Small intestine (tissue), 7 donors: ENCODE measurements at regions not wholly inside any gene's neighbourhood (a gene's known extent, or its start where the extent isn't known, plus 50 kb on each side); places are given as distances from the start of the nearest gene placed in this dataset.

Experiments
- DNase-seq, 2 donors: peaks; one replicate each; pipeline versions ENCODE4 v3.0.0 to v3.0.0-alpha.2; 2013
- FAIRE-seq: peaks from 2 replicates; lab custom pipeline; 2012; peaks lifted over from hg19 to GRCh38; lab: Jason Lieb, UNC
- H3K27ac ChIP-seq, 3 donors: one replicate each; pipeline ENCODE4 v1.5.1; 2013; ENCODE audit warnings: low read length in 2 of 3, mild to moderate bottlenecking in 2 of 3, control low read depth in 1 of 3, inconsistent platforms in 1 of 3, low read depth in 1 of 3, moderate library complexity in 1 of 3
- H3K27me3 ChIP-seq, 3 donors: one replicate each; pipeline ENCODE4 v1.6.1; 2013; ENCODE audit warnings: low read length in 3 of 3, inconsistent platforms in 1 of 3; ENCODE audit not compliant: control insufficient read depth in 3 of 3, insufficient read depth in 3 of 3
- H3K36me3 ChIP-seq, 3 donors: one replicate each; pipeline ENCODE4 v1.6.1; 2013; ENCODE audit warnings: low read length in 3 of 3, inconsistent platforms in 1 of 3, low read depth in 1 of 3, mild to moderate bottlenecking in 1 of 3, moderate library complexity in 1 of 3; ENCODE audit not compliant: control insufficient read depth in 3 of 3, insufficient read depth in 2 of 3
- H3K4me1 ChIP-seq, 3 donors: one replicate each; pipeline ENCODE4 v1.6.1; 2013; ENCODE audit warnings: low read length in 2 of 3, inconsistent platforms in 1 of 3, low read depth in 1 of 3, mild to moderate bottlenecking in 1 of 3, moderate library complexity in 1 of 3; ENCODE audit not compliant: control insufficient read depth in 3 of 3, insufficient read depth in 2 of 3
- H3K4me3 ChIP-seq, 3 donors: one replicate each; pipeline ENCODE4 v1.5.1; 2013; ENCODE audit warnings: low read length in 3 of 3, control low read depth in 1 of 3, inconsistent platforms in 1 of 3, low read depth in 1 of 3, mild to moderate bottlenecking in 1 of 3, moderate library complexity in 1 of 3
- H3K9me3 ChIP-seq, 2 donors: one replicate each; pipeline ENCODE4 v1.6.1; 2013; ENCODE audit warnings: low read depth in 1 of 2, low read length in 1 of 2; ENCODE audit not compliant: control insufficient read depth in 2 of 2, insufficient read depth in 1 of 2
- WGBS, 3 donors: extraction: QIAGEN DNeasy Blood & Tissue Kit; methylation state at CpG; one replicate each; pipeline ENCODE4 v1.1.7; 2013; 5-methylcytosine and 5-hydroxymethylcytosine counted together
- donor health status: healthy with polysubstance abuse.
- donor health status: control.
- donor health status: control.
- donor health status: Bipolar disorder and iron deficiency.
- donor health status: healthy.

DNA sequence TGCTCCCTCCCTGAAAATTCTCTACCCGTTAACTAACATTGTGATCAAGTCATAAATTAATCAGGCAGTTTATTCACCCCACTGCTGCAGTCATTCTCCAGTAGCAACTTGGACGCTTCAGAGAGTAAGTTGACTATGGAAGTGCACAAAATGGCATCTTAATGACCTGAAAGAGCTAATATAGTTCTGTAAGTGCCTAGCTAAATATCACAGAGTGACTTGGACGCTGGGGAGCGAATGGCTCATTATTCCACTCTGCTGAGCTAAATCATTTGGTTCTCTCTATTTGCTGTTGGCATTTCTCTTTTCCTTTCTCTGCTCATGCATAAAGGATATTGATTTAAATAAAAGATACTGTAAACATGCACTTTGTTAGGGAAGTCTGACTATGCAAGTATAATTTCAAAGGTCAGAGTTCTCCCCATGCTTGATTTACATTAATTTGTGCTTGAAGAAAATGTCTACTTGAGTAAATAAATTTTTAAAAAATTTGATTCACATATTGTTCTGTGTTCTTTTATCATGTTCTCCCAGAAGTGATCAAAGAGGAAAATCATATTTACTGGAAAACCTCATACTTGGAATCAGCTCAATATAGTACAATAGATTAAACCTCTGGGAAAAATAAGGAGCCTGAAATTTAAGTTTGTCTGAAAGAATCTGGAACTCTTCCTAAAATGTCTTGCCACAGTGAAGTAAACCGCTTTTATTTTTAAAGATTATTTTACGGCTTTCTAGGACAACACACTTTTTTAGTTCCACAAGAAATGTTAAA lies 169.5 kb upstream of the HAPLN1 start:
- DNase-seq (peak in 1 of 2 donors; percentile 6), FAIRE-seq (no peak)
- 76 to 79% (median 78%) methylated on average over 6 of the region's 6 CpGs for WGBS, 3 donors
- Histone ChIP-seq H3K4me1 (no peaks in the 10 kb centered on the region), H3K4me3 (no peak overlapping the region), H3K27me3 (no peaks in the 10 kb centered on the region), H3K9me3 (no peaks in the 10 kb centered on the region), H3K36me3 (no peaks in the 10 kb centered on the region), H3K27ac (no peak overlapping the region)

DNA sequence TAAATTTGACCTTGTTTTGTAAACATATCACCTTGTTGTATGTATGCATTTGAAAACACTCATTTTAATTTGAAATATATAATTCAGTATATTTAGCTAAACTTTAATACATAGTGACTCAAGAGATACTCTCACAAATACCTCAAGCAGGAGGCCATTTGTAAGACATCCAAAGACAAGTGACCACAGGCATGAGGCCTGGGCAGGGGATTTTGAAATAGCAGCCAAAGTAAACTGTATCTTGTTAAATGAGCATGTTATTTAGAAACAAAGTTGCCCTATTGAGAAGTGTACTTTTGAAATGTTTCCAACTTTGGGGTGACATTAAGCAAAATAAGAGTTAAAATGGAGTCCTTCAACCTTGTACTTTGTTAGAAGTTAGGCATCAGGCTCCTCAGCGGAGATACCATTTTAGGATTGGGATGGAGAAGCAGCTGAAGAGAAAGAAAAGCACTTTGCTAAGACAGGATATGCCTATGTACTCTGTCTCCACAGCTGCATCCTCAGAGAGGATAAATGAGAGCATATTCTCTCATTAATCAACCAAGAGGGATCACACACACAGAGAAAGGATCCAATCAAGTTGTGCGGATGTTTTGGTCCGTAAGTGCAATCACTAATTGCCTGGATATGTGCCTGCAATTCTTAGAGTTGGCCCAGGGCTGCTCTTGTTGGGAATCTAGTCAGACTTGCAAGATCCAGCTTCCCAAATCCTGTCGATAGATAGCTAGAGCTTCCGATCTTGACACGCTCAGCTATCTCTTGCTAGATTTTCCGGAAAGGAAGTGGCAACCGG lies 157.5 kb upstream of the HAPLN1 start:
- H3K4me3 ChIP-seq = no peak overlapping the region
- peak in 1 of 2 donors; percentile 4 for DNase-seq
- no peaks in the 10 kb centered on the region for H3K4me1 ChIP-seq
- H3K27ac ChIP-seq = no peak overlapping the region
- 64 to 87% (median 85%) methylated on average over 8 of the region's 8 CpGs for WGBS, 3 donors
- FAIRE-seq = no peak
- no peaks in the 10 kb centered on the region for H3K36me3 ChIP-seq
- no peaks in the 10 kb centered on the region for H3K9me3 ChIP-seq
- no peaks in the 10 kb centered on the region for H3K27me3 ChIP-seq

DNA sequence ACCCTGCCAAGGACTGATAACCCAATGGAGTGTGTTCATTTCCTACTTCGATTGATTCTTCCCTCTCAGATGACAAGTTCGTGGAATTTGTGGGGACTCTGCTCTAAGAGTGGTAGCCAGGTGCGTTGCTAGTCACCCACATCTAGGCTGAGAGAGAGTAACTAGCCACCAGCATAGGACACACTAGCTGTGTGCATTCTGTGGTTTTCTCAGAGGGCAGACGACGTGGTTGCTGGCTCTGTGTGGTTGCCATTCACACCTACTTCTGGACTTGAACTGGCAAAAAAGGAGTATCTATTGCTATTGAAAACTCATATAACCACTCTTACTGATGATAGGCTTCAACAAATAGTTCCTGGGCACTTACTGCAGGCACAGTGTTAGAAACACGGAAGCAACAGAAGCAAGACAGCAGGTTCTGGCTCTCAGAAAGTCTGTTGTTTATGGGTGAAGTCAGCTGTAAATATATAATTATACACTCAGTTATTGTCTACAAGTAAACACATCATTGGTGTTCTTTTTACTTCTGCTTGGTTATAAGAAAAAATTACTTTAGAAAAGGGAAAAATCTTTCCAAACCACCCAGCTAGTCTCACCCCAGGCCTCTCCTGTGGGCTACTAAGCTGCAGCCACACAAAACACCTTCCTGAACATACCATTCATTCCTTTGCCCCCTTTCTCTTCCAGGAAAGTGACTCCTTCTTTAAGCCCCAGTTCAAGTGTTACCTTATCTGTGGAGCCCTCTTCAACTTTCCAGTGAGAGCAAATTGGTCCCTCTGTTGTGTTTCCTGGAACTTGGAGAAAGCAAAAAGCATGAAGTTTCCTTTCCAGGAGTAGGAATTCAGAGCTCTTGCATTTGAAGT lies 151.1 kb upstream of the HAPLN1 start:
- no peaks in the 10 kb centered on the region for H3K27me3 ChIP-seq
- H3K36me3 ChIP-seq = no peaks in the 10 kb centered on the region
- FAIRE-seq (no peak), DNase-seq (no peak)
- 82 to 83% (median 82%) methylated on average over 6 of the region's 6 CpGs for WGBS, 3 donors
- no peaks in the 10 kb centered on the region for H3K4me1 ChIP-seq
- no peaks in the 10 kb centered on the region for H3K9me3 ChIP-seq
- no peak overlapping the region for H3K4me3 ChIP-seq
- H3K27ac ChIP-seq = no peak overlapping the region

DNA sequence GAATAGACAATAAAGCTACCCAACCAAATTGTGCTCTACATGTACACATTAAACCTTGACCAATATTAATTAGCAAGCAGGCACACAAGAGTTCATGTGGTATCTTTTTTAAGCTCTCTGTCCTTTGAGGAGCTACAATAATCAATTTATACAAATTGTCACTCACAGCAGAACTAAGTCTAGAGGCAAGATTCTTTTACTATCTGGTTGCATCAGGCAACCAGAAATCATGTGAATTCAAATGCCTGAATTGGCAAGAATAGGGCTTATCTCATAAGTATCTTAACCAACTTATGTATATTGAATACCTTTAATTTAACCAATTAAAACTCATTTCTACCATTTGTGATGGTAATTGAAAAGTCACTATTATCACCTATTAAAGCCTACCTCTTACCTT lies 145.5 kb upstream of the HAPLN1 start:
- FAIRE-seq (no peak), DNase-seq (no peak)
- Histone ChIP-seq H3K4me1 (no peaks in the 10 kb centered on the region), H3K27me3 (no peaks in the 10 kb centered on the region), H3K4me3 (no peak overlapping the region), H3K36me3 (no peaks in the 10 kb centered on the region), H3K27ac (no peak overlapping the region), H3K9me3 (no peaks in the 10 kb centered on the region)

DNA sequence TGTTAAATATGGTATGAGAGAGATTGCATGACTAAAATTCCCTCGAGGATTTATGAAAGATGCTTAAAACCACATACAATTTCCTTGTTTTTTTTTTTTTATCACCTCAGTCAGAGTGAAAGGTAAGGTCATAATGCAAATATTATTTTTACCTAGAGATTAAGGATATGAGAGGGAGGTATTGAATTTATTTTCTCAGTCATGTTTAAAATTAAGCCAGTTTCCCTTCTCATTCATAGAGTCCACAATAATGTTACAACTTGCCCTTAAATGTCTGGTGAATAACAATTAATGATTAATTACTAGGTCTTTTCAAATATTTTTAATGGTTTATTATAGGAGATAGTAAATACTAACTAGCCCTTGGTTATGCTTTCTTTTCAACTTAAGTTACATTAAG lies 144.9 kb upstream of the HAPLN1 start:
- no peak for FAIRE-seq
- Histone ChIP-seq H3K9me3 (no peaks in the 10 kb centered on the region), H3K4me3 (no peak overlapping the region), H3K27ac (no peak overlapping the region), H3K36me3 (no peaks in the 10 kb centered on the region), H3K4me1 (no peaks in the 10 kb centered on the region), H3K27me3 (no peaks in the 10 kb centered on the region)
- 36 to 75% (median 48%) methylated on average over 1 of the region's 1 CpG for WGBS, 3 donors
- DNase-seq = no peak

DNA sequence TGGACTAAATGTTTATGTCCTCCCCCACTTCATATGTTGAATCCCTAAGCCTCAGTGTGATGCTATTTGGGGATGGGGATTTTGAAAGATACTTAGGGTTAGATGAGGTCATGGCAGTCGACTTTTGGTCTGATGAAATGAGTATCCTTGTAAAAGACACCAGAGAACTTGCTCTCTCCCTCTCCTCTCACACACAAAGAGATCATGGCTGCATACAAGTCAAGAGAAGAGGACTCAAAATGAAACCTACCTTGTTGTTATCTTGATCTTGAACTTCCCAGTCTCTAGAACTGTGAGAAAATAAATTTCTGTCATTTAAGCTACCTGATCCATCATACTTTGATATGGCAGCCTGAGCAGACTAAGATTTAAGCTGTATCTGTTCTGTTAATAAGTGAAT lies 144.0 kb upstream of the HAPLN1 start:
- H3K4me1 ChIP-seq = no peaks in the 10 kb centered on the region
- no peaks in the 10 kb centered on the region for H3K27me3 ChIP-seq
- no peaks in the 10 kb centered on the region for H3K36me3 ChIP-seq
- H3K27ac ChIP-seq = no peak overlapping the region
- FAIRE-seq (no peak), DNase-seq (no peak)
- 43 to 59% (median 44%) methylated on average over 1 of the region's 1 CpG for WGBS, 3 donors
- H3K9me3 ChIP-seq = no peaks in the 10 kb centered on the region
- no peak overlapping the region for H3K4me3 ChIP-seq

DNA sequence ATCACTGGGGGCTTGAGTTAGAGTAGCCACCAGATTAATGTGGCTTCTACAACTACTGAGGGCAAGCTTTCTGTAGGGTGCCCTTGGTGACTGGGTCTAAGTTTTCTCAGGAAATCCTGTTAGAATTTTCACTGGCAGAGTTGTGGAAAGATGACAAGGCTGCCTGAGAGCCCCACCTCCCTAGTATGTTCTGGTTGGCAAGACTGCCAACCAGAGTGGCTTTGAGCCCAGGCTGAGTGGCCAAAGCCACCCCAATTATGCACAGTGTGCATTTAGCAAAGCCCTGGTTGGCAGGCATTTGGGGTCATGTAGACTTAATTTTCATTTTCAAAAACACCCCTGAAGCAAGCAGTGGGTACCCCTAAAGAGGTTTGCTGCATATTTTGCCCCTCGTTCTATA lies 136.7 kb upstream of the HAPLN1 start:
- no peak for DNase-seq
- WGBS, 3 donors = 79 to 86% (median 86%) methylated on average over 1 of the region's 1 CpG
- Histone ChIP-seq H3K27ac (no peak overlapping the region), H3K27me3 (no peaks in the 10 kb centered on the region), H3K36me3 (no peaks in the 10 kb centered on the region), H3K4me1 (no peaks in the 10 kb centered on the region), H3K4me3 (no peak overlapping the region), H3K9me3 (no peaks in the 10 kb centered on the region)
- no peak for FAIRE-seq

DNA sequence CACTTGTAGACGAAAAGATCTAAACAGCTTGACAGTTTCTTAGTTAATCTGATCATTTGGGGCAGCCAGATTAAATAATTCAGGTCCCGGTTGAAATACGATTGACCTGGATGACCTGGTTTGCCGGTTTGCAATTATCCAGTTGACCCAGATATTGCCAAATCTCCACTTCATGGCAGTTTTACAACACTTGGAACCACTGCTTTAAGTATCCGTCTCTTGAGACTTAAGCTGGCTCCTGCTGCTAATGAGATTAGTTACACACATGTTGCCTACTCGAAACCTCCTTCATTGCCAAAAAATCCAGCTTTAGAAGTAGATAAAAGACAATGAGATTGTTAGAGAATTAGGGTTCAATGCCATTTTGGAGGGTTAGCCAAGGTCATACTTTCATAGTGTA lies 136.2 kb upstream of the HAPLN1 start:
- 59 to 68% (median 65%) methylated on average over 6 of the region's 6 CpGs for WGBS, 3 donors
- Histone ChIP-seq H3K4me3 (no peak overlapping the region), H3K27ac (no peak overlapping the region), H3K4me1 (no peaks in the 10 kb centered on the region), H3K27me3 (no peaks in the 10 kb centered on the region), H3K9me3 (no peaks in the 10 kb centered on the region), H3K36me3 (no peaks in the 10 kb centered on the region)
- no peak for FAIRE-seq
- DNase-seq = no peak
